Loucy (cell line): ENCODE measurements at regions not wholly inside any gene's neighbourhood (a gene's known extent, or its start where the extent isn't known, plus 50 kb on each side); places are given as distances from the start of the nearest gene placed in this dataset.

Experiments used
- H2AFZ ChIP-seq: fragments of 200-600 bp; sonication (generic); 2 replicates; pipeline ENCODE4 v1.6.0; 2016; ENCODE audit warnings: antibody characterized with exemption, mild to moderate bottlenecking, low read length, moderate library complexity
- H3F3A ChIP-seq: fragments of 200-600 bp; 2 replicates; pipeline ENCODE4 v1.6.0; 2016; ENCODE audit warnings: antibody characterized with exemption, low read depth, mild to moderate bottlenecking
- H3K27me3 ChIP-seq: fragments of 200-600 bp; sonication (generic); 2 replicates; pipeline ENCODE4 v1.6.1; 2014; ENCODE audit warnings: low read length, mild to moderate bottlenecking; ENCODE audit not compliant: insufficient read depth, poor library complexity, severe bottlenecking
- H3K36me3 ChIP-seq: fragments of 200-600 bp; sonication (generic); 2 replicates; pipeline ENCODE4 v1.6.1; 2016; ENCODE audit warnings: low read length; ENCODE audit not compliant: insufficient read depth
- H3K4me1 ChIP-seq: fragments of 200-600 bp; sonication (generic); 2 replicates; pipeline ENCODE4 v1.5.1; 2014; ENCODE audit warnings: low read length, mild to moderate bottlenecking; ENCODE audit not compliant: insufficient read depth, poor library complexity, severe bottlenecking
- H3K4me2 ChIP-seq: fragments of 200-600 bp; sonication (generic); 2 replicates; pipeline ENCODE4 v1.6.0; 2014; ENCODE audit warnings: antibody characterized with exemption, low read length, low read depth, mild to moderate bottlenecking; ENCODE audit not compliant: poor library complexity, severe bottlenecking
- H3K4me3 ChIP-seq: fragments of 200-600 bp; sonication (generic); 2 replicates; pipeline ENCODE4 v1.5.1; 2014; ENCODE audit warnings: low read length, mild to moderate bottlenecking, mixed read lengths; ENCODE audit not compliant: poor library complexity, severe bottlenecking
- H3K79me2 ChIP-seq: fragments of 200-600 bp; sonication (generic); 2 replicates; pipeline ENCODE4 v1.6.1; 2014; ENCODE audit warnings: low read length; ENCODE audit not compliant: insufficient read depth
- H3K9ac ChIP-seq: fragments of 200-600 bp; sonication (generic); 2 replicates; pipeline ENCODE4 v1.6.0; 2014; ENCODE audit warnings: mild to moderate bottlenecking, low read depth, low read length, moderate library complexity; ENCODE audit not compliant: poor library complexity, severe bottlenecking
- H3K9me2 ChIP-seq: fragments of 200-600 bp; sonication (generic); replicated peaks from 2 replicates; pipeline ENCODE4 v1.6.1; 2016; ENCODE audit warnings: low read depth, low read length, mixed read lengths
- H3K9me3 ChIP-seq: fragments of 200-600 bp; sonication (generic); 2 replicates; pipeline ENCODE4 v1.6.1; 2014; ENCODE audit warnings: mild to moderate bottlenecking, antibody characterized with exemption, low read length, low read depth; ENCODE audit not compliant: insufficient read depth
- H4K20me1 ChIP-seq: fragments of 200-600 bp; sonication (generic); 2 replicates; pipeline ENCODE4 v1.6.0; 2014; ENCODE audit warnings: antibody characterized with exemption, low read length, mild to moderate bottlenecking; ENCODE audit not compliant: insufficient read depth, poor library complexity, severe bottlenecking
- EZH2phosphoT487 ChIP-seq: fragments of 200-600 bp; IDR thresholded peaks from 2 replicates; pipeline ENCODE4 v1.6.1; 2018; ENCODE audit warnings: antibody characterized with exemption, mild to moderate bottlenecking, moderate library complexity, borderline replicate concordance
- TF ChIP-seq, protein P1 (sequence below): fragments of 200-600 bp; sonication (generic); conservative IDR thresholded peaks from 2 replicates; pipeline ENCODE4 v1.5.1; 2014; ENCODE audit warnings: mild to moderate bottlenecking, antibody characterized with exemption, low read length

GRCh38 chr13:80559944-80560343 is 219.0 kb upstream of the SPRY2 start:
- TF ChIP-seq EZH2phosphoT487, result no peak
- TF ChIP-seq, protein P1, sequence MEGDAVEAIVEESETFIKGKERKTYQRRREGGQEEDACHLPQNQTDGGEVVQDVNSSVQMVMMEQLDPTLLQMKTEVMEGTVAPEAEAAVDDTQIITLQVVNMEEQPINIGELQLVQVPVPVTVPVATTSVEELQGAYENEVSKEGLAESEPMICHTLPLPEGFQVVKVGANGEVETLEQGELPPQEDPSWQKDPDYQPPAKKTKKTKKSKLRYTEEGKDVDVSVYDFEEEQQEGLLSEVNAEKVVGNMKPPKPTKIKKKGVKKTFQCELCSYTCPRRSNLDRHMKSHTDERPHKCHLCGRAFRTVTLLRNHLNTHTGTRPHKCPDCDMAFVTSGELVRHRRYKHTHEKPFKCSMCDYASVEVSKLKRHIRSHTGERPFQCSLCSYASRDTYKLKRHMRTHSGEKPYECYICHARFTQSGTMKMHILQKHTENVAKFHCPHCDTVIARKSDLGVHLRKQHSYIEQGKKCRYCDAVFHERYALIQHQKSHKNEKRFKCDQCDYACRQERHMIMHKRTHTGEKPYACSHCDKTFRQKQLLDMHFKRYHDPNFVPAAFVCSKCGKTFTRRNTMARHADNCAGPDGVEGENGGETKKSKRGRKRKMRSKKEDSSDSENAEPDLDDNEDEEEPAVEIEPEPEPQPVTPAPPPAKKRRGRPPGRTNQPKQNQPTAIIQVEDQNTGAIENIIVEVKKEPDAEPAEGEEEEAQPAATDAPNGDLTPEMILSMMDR, result no peak
- Histone ChIP-seq H2AFZ (no peak overlapping the region), H3K4me2 (no peak overlapping the region), H3K36me3 (no peaks in the 10 kb centered on the region), H3K9me3 (no peaks in the 10 kb centered on the region), H3K9me2 (no peaks in the 10 kb centered on the region), H4K20me1 (no peaks in the 10 kb centered on the region), H3K27me3 (no peaks in the 10 kb centered on the region), H3K9ac (no peak overlapping the region), H3K4me3 (no peak overlapping the region), H3F3A (no peaks in the 10 kb centered on the region), H3K4me1 (peaks cover 20% of the 10 kb centered on the region), H3K79me2 (no peaks in the 10 kb centered on the region)

DNA sequence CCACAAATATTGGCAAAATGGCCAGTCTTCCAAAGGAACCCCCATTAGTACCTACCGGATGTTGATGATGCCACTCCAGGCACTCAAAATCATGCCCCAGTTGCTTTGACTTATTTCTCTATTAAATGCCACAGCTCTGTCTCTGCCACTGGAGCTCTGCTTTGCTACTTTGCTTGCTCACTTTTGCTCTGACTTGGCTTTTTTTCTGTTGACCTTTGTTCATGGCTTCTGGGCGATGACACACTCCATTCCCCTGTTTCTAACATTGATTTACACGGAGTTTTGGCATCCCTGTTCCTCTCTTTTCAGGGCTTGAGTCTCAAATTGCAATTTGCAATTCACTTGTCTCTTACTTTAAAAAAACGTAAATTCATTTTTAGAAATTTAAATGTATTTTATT is 217.1 kb upstream of the SPRY2 start:
- Histone ChIP-seq H3F3A (no peaks in the 10 kb centered on the region), H3K27me3 (no peaks in the 10 kb centered on the region), H3K4me2 (no peak overlapping the region), H3K9me3 (no peaks in the 10 kb centered on the region), H3K79me2 (no peaks in the 10 kb centered on the region), H4K20me1 (no peaks in the 10 kb centered on the region), H3K4me1 (peaks cover 11% of the 10 kb centered on the region), H3K36me3 (no peaks in the 10 kb centered on the region), H2AFZ (no peak overlapping the region), H3K9me2 (no peaks in the 10 kb centered on the region), H3K9ac (no peak overlapping the region), H3K4me3 (no peak overlapping the region)
- TF ChIP-seq EZH2phosphoT487, result no peak
- TF ChIP-seq, protein P1, result no peak

DNA sequence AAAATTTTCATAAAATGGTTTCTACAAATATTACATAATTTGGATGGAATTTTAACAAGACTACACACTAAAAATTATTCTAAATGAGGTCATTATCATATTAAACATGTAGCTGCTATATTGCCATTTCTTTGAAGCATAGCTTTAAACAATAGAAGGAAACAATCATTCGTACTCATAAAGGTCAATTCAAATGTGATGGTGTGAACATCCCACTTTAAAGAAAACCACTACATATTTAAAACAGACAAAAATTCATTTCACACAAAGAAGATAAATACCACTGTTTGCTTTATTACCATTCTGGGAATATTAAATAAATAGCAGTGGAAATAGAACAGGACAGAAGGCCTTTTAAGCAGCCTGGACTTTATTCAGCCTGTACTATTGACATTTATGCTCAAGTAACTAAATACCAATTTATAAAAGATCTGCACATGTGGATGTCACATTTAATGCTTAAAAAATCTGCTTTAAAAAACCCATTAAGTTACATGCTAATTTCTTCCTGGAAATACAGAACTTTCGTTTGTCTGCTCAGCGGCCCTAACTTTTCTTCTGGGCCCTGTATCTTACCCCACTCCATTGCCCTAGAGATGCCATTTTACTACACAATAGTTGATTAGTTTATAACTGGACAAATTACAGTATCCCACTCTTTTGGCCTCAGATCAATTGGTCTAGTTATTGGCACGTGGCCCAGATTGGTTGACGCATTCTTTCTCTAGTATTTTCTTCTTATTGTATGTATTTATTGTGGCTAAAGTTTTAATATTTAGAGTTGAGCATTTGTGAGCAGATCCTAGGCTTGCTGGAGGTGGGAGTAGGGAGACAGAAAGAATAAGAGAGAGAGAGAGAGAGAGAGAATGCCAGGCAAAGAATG is 215.1 kb upstream of the SPRY2 start:
- Histone ChIP-seq H4K20me1 (no peaks in the 10 kb centered on the region), H3K4me1 (peaks cover 1% of the 10 kb centered on the region), H3K9me3 (no peaks in the 10 kb centered on the region), H2AFZ (no peak overlapping the region), H3K79me2 (no peaks in the 10 kb centered on the region), H3K4me3 (no peak overlapping the region), H3K36me3 (no peaks in the 10 kb centered on the region), H3F3A (no peaks in the 10 kb centered on the region), H3K9ac (no peak overlapping the region), H3K4me2 (no peak overlapping the region), H3K9me2 (no peaks in the 10 kb centered on the region), H3K27me3 (no peaks in the 10 kb centered on the region)
- TF ChIP-seq EZH2phosphoT487, result no peak
- TF ChIP-seq, protein P1, result no peak
